ENCODE measurements at regions not wholly inside any gene's neighbourhood (a gene's known extent, or its start where the extent isn't known, plus 50 kb on each side); places are given as distances from the start of the nearest gene placed in this dataset.

DNA sequence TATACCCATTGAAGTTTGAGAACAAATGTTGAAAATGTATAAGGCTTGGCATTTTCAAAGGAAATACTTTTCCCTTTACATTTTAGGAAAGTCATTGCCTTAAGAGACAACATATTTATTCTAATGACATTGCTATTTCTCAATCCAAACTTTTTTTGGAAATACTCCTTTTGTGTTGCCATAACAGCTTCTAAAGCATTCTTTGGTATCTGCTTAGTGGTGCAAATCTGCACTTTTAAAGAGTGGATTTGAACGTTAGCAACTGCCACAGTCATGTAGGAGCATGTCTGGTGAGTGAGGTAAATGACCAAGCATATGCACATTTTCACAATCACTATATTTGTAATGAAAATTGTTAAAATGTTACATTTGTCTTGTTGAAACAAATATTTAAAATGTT, 124.4 kb upstream of the GORAB start:
- H3K4me3 ChIP-seq (ENCODE audit: low read depth, low read length): no peak overlapping the region
- DNase-seq (ENCODE audit: low read depth): no peak
- TF ChIP-seq MAX (IDR thresholded peaks at IDR 0.05; ENCODE audit: low read depth, low read length): no peak
- TF ChIP-seq, protein P1, sequence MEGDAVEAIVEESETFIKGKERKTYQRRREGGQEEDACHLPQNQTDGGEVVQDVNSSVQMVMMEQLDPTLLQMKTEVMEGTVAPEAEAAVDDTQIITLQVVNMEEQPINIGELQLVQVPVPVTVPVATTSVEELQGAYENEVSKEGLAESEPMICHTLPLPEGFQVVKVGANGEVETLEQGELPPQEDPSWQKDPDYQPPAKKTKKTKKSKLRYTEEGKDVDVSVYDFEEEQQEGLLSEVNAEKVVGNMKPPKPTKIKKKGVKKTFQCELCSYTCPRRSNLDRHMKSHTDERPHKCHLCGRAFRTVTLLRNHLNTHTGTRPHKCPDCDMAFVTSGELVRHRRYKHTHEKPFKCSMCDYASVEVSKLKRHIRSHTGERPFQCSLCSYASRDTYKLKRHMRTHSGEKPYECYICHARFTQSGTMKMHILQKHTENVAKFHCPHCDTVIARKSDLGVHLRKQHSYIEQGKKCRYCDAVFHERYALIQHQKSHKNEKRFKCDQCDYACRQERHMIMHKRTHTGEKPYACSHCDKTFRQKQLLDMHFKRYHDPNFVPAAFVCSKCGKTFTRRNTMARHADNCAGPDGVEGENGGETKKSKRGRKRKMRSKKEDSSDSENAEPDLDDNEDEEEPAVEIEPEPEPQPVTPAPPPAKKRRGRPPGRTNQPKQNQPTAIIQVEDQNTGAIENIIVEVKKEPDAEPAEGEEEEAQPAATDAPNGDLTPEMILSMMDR (IDR thresholded peaks at IDR 0.05; ENCODE audit: low read depth, low read length): no peak

DNA sequence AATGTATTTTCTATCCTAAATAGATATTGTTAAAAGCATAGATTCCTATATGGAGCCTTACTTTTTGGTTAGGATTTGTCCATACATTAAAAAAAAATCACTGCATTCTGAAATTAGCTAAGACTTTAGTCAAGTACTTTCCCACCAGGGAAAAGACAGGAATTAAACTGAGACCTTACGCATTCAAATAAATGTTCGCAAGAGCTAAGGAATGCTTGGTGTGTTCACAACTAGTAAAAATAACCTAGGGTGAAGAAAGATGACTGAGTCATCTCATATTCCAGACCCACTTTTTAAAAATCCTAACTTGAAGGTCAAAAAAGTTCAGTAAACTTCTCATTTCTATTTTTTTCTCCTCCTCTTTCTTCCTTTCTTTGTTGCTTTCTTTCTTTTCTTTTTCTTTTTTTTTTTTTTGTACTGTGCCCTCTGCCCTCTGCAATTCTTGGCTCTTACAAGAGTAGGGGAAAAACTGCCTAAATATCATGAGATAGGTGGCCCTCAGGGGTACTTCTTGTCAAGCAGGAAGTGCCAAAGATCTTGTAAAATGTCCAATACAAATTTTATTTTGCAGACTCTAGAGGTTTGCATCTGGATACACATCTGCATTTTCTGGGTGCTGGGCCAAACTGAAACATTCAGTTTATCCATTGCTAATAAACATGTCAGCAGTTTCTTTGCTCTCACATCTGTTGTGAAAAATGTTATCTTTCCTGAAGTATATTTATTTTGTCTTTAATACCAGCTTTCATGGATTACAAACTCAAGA, 121.4 kb upstream of the GORAB start:
- no peak for TF ChIP-seq MYC (IDR thresholded peaks at IDR 0.05; ENCODE audit: low read depth, low read length)
- TF ChIP-seq MAX (IDR thresholded peaks at IDR 0.05; ENCODE audit: low read depth, low read length): no peak
- TF ChIP-seq POLR2A (IDR thresholded peaks at IDR 0.05; ENCODE audit: extremely low read depth, insufficient read length): no peak
- TF ChIP-seq, protein P1 (IDR thresholded peaks at IDR 0.05; ENCODE audit: low read depth, low read length): no peak
- no peak overlapping the region for H3K4me3 ChIP-seq (ENCODE audit: low read depth, low read length)
- no peak for DNase-seq (ENCODE audit: low read depth)

DNA sequence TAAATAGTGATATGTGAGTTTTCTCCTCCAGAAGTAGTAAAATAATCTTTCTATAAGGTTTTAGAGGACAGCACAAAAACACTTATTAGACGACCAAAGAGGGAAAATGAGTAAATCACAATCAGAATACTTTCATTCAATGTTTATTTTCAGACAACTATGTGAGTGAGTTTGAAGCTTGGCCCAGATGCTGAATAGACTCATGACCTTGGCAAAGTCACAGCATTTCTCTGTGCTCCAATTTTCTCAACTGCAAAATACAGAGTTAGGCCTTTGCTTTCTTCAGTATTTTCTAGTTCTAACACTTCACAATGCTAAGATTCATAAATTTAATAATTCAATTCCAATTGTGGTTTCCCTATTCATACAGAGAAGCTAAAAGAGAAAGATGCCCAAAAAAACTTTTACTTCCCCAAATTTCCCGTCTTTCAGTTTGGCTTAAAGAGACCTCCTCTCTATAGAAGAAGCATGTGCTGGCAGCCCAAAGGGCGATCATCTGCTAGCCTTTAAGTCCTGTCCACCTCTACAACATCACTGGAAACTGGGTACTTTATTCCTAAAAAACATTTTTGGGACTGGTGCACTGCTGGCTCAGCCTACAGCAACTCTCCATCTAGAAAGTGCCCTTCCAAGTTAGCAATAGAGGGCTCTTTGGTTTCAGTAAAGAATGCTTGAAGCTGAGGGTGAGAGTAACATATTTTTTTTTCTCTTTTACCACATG, 116.8 kb upstream of the GORAB start:
- DNase-seq (ENCODE audit: low read depth): no peak
- TF ChIP-seq, protein P1 (IDR thresholded peaks at IDR 0.05; ENCODE audit: low read depth, low read length): no peak
- TF ChIP-seq POLR2A (IDR thresholded peaks at IDR 0.05; ENCODE audit: extremely low read depth, insufficient read length) (no peak), MAX (IDR thresholded peaks at IDR 0.05; ENCODE audit: low read depth, low read length) (no peak), MYC (IDR thresholded peaks at IDR 0.05; ENCODE audit: low read depth, low read length) (no peak)
- H3K4me3 ChIP-seq (ENCODE audit: low read depth, low read length): no peak overlapping the region

GRCh38 chr1:170415710-170416372, 116.1 kb upstream of the GORAB start:
- DNase-seq (ENCODE audit: low read depth): no peak
- no peak overlapping the region for H3K4me3 ChIP-seq (ENCODE audit: low read depth, low read length)
- TF ChIP-seq MAX (IDR thresholded peaks at IDR 0.05; ENCODE audit: low read depth, low read length) (no peak), POLR2A (IDR thresholded peaks at IDR 0.05; ENCODE audit: extremely low read depth, insufficient read length) (no peak), MYC (IDR thresholded peaks at IDR 0.05; ENCODE audit: low read depth, low read length) (no peak)
- TF ChIP-seq, protein P1 (IDR thresholded peaks at IDR 0.05; ENCODE audit: low read depth, low read length): no peak

DNA sequence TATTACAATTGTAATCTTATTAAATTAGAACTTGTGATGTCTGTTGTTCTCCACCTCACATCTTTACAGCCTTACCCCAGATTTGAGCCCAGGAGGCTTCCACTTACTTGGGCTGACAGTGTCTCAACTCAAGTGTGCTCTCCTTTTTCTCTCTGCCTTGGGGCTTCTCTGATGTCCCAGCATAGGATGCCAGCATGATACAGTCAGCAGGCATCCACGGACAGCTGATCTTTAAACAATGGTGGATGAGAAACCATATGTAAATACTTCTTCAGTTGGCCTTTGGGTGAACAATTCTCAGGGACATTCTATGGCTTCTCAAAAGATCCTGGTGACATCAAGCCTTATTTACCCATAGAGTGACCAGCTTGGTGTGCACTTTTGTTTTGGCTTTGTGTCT, 107.6 kb upstream of the GORAB start:
- TF ChIP-seq POLR2A (IDR thresholded peaks at IDR 0.05; ENCODE audit: extremely low read depth, insufficient read length) (no peak), MYC (IDR thresholded peaks at IDR 0.05; ENCODE audit: low read depth, low read length) (no peak), MAX (IDR thresholded peaks at IDR 0.05; ENCODE audit: low read depth, low read length) (no peak)
- TF ChIP-seq, protein P1 (IDR thresholded peaks at IDR 0.05; ENCODE audit: low read depth, low read length): no peak
- DNase-seq (ENCODE audit: low read depth): no peak
- no peak overlapping the region for H3K4me3 ChIP-seq (ENCODE audit: low read depth, low read length)

All from NB4 (cell line).